Ammon's horn (tissue), 1 donor: ENCODE measurements at regions not wholly inside any gene's neighbourhood (a gene's known extent, or its start where the extent isn't known, plus 50 kb on each side); places are given as distances from the start of the nearest gene placed in this dataset.
A peak's percentile ranks its signal among the peaks of the same experiment; 100 is the strongest.

Experiments used
- DNase-seq: peaks from one replicate; pipeline ENCODE4 v3.0.0-alpha.2; 2016; ENCODE audit warnings: low spot score

GRCh38 chr10:91036807-91037411, 116.0 kb upstream of the ANKRD1 start:
- DNase-seq = no peak

- DNase-seq = no peak
Measured at GRCh38 chr10:91038971-91039370, 118.1 kb upstream of the ANKRD1 start.

GRCh38 chr10:91040343-91040742, 119.5 kb upstream of the ANKRD1 start:
- no peak for DNase-seq

GRCh38 chr10:91042069-91042468, 121.2 kb upstream of the ANKRD1 start:
- DNase-seq = no peak

- DNase-seq = peak; percentile 63
Measured at GRCh38 chr10:91043173-91043910, 122.5 kb upstream of the ANKRD1 start.

GRCh38 chr10:91046869-91047268, 126.0 kb upstream of the ANKRD1 start:
- no peak for DNase-seq

GRCh38 chr10:91048380-91048779, 127.5 kb upstream of the ANKRD1 start:
- DNase-seq = no peak

- no peak for DNase-seq
Measured at GRCh38 chr10:91049296-91049987, 128.6 kb upstream of the ANKRD1 start.

- no peak for DNase-seq
Measured at GRCh38 chr10:91049988-91050360, 129.1 kb upstream of the ANKRD1 start.

- no peak for DNase-seq
Measured at GRCh38 chr10:91050371-91051034, 129.6 kb upstream of the ANKRD1 start.

GRCh38 chr10:91051829-91052228, 130.9 kb upstream of the ANKRD1 start:
- DNase-seq = peak; percentile 82

GRCh38 chr10:91054325-91054724, 133.4 kb upstream of the ANKRD1 start:
- no peak for DNase-seq

GRCh38 chr10:91061187-91061586, 140.3 kb upstream of the ANKRD1 start:
- DNase-seq = no peak

GRCh38 chr10:91061608-91062007, 140.7 kb upstream of the ANKRD1 start:
- no peak for DNase-seq

GRCh38 chr10:91062091-91062490, 141.2 kb upstream of the ANKRD1 start:
- no peak for DNase-seq

- no peak for DNase-seq
Measured at GRCh38 chr10:91071786-91072185, 148.7 kb upstream of the PCGF5 start.

GRCh38 chr10:91073286-91073979, 147.0 kb upstream of the PCGF5 start:
- DNase-seq = no peak

- DNase-seq = no peak
Measured at GRCh38 chr10:91076991-91077548, 143.4 kb upstream of the PCGF5 start.

GRCh38 chr10:91077549-91078071, 142.9 kb upstream of the PCGF5 start:
- DNase-seq = peak; percentile 13

- DNase-seq = no peak
Measured at GRCh38 chr10:91080776-91081175, 139.7 kb upstream of the PCGF5 start.

- no peak for DNase-seq
Measured at GRCh38 chr10:91082447-91082846, 138.0 kb upstream of the PCGF5 start.
